Loucy (cell line): ENCODE measurements at regions not wholly inside any gene's neighbourhood (a gene's known extent, or its start where the extent isn't known, plus 50 kb on each side); places are given as distances from the start of the nearest gene placed in this dataset.

Source experiments
- H2AFZ ChIP-seq: fragments of 200-600 bp; sonication (generic); 2 replicates; pipeline ENCODE4 v1.6.0; 2016; ENCODE audit warnings: antibody characterized with exemption, mild to moderate bottlenecking, low read length, moderate library complexity
- H3F3A ChIP-seq: fragments of 200-600 bp; 2 replicates; pipeline ENCODE4 v1.6.0; 2016; ENCODE audit warnings: antibody characterized with exemption, low read depth, mild to moderate bottlenecking
- H3K27me3 ChIP-seq: fragments of 200-600 bp; sonication (generic); 2 replicates; pipeline ENCODE4 v1.6.1; 2014; ENCODE audit warnings: low read length, mild to moderate bottlenecking; ENCODE audit not compliant: insufficient read depth, poor library complexity, severe bottlenecking
- H3K36me3 ChIP-seq: fragments of 200-600 bp; sonication (generic); 2 replicates; pipeline ENCODE4 v1.6.1; 2016; ENCODE audit warnings: low read length; ENCODE audit not compliant: insufficient read depth
- H3K4me1 ChIP-seq: fragments of 200-600 bp; sonication (generic); 2 replicates; pipeline ENCODE4 v1.5.1; 2014; ENCODE audit warnings: low read length, mild to moderate bottlenecking; ENCODE audit not compliant: insufficient read depth, poor library complexity, severe bottlenecking
- H3K4me2 ChIP-seq: fragments of 200-600 bp; sonication (generic); 2 replicates; pipeline ENCODE4 v1.6.0; 2014; ENCODE audit warnings: antibody characterized with exemption, low read length, low read depth, mild to moderate bottlenecking; ENCODE audit not compliant: poor library complexity, severe bottlenecking
- H3K4me3 ChIP-seq: fragments of 200-600 bp; sonication (generic); 2 replicates; pipeline ENCODE4 v1.5.1; 2014; ENCODE audit warnings: low read length, mild to moderate bottlenecking, mixed read lengths; ENCODE audit not compliant: poor library complexity, severe bottlenecking
- H3K79me2 ChIP-seq: fragments of 200-600 bp; sonication (generic); 2 replicates; pipeline ENCODE4 v1.6.1; 2014; ENCODE audit warnings: low read length; ENCODE audit not compliant: insufficient read depth
- H3K9ac ChIP-seq: fragments of 200-600 bp; sonication (generic); 2 replicates; pipeline ENCODE4 v1.6.0; 2014; ENCODE audit warnings: mild to moderate bottlenecking, low read depth, low read length, moderate library complexity; ENCODE audit not compliant: poor library complexity, severe bottlenecking
- H3K9me2 ChIP-seq: fragments of 200-600 bp; sonication (generic); replicated peaks from 2 replicates; pipeline ENCODE4 v1.6.1; 2016; ENCODE audit warnings: low read depth, low read length, mixed read lengths
- H3K9me3 ChIP-seq: fragments of 200-600 bp; sonication (generic); 2 replicates; pipeline ENCODE4 v1.6.1; 2014; ENCODE audit warnings: mild to moderate bottlenecking, antibody characterized with exemption, low read length, low read depth; ENCODE audit not compliant: insufficient read depth
- H4K20me1 ChIP-seq: fragments of 200-600 bp; sonication (generic); 2 replicates; pipeline ENCODE4 v1.6.0; 2014; ENCODE audit warnings: antibody characterized with exemption, low read length, mild to moderate bottlenecking; ENCODE audit not compliant: insufficient read depth, poor library complexity, severe bottlenecking
- EZH2phosphoT487 ChIP-seq: fragments of 200-600 bp; IDR thresholded peaks from 2 replicates; pipeline ENCODE4 v1.6.1; 2018; ENCODE audit warnings: antibody characterized with exemption, mild to moderate bottlenecking, moderate library complexity, borderline replicate concordance
- TF ChIP-seq, protein P1 (sequence below): fragments of 200-600 bp; sonication (generic); conservative IDR thresholded peaks from 2 replicates; pipeline ENCODE4 v1.5.1; 2014; ENCODE audit warnings: mild to moderate bottlenecking, antibody characterized with exemption, low read length

DNA sequence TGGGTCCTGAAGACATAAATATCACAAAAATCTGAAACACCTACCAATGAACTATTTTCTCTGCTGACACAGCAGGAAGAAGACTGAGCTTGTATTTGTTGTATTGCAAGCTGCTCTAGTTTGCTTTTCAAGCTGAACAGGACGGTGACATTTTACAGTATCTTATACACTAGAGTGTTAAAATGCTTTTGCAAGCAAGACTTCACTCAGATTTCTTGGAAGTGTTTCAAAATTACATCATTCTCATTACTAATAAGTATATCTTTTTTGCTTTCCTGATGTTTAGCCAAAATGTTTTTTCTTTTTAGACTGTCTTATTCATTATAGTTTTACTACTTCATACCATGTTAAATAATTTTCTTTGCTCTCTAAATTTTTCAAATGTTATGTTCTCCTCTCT is 427.1 kb upstream of the CXADR start:
- H3K4me3 ChIP-seq = no peak overlapping the region
- no peak for TF ChIP-seq EZH2phosphoT487
- TF ChIP-seq, protein P1, sequence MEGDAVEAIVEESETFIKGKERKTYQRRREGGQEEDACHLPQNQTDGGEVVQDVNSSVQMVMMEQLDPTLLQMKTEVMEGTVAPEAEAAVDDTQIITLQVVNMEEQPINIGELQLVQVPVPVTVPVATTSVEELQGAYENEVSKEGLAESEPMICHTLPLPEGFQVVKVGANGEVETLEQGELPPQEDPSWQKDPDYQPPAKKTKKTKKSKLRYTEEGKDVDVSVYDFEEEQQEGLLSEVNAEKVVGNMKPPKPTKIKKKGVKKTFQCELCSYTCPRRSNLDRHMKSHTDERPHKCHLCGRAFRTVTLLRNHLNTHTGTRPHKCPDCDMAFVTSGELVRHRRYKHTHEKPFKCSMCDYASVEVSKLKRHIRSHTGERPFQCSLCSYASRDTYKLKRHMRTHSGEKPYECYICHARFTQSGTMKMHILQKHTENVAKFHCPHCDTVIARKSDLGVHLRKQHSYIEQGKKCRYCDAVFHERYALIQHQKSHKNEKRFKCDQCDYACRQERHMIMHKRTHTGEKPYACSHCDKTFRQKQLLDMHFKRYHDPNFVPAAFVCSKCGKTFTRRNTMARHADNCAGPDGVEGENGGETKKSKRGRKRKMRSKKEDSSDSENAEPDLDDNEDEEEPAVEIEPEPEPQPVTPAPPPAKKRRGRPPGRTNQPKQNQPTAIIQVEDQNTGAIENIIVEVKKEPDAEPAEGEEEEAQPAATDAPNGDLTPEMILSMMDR = no peak
- H3K4me1 ChIP-seq = no peaks in the 10 kb centered on the region
- no peaks in the 10 kb centered on the region for H3K9me2 ChIP-seq
- no peak overlapping the region for H2AFZ ChIP-seq
- no peaks in the 10 kb centered on the region for H3K36me3 ChIP-seq
- no peaks in the 10 kb centered on the region for H3K9me3 ChIP-seq
- no peak overlapping the region for H3K4me2 ChIP-seq
- H4K20me1 ChIP-seq = no peaks in the 10 kb centered on the region
- no peak overlapping the region for H3K9ac ChIP-seq
- no peaks in the 10 kb centered on the region for H3F3A ChIP-seq
- H3K27me3 ChIP-seq = no peaks in the 10 kb centered on the region
- no peaks in the 10 kb centered on the region for H3K79me2 ChIP-seq

- Histone ChIP-seq H3K4me3 (no peak overlapping the region), H3K9ac (no peak overlapping the region), H3K9me3 (no peaks in the 10 kb centered on the region), H3F3A (no peaks in the 10 kb centered on the region), H4K20me1 (no peaks in the 10 kb centered on the region), H3K79me2 (no peaks in the 10 kb centered on the region), H3K9me2 (no peaks in the 10 kb centered on the region), H3K27me3 (no peaks in the 10 kb centered on the region), H3K36me3 (no peaks in the 10 kb centered on the region), H3K4me1 (no peaks in the 10 kb centered on the region), H2AFZ (no peak overlapping the region), H3K4me2 (no peak overlapping the region)
- TF ChIP-seq, protein P1 = no peak
- TF ChIP-seq EZH2phosphoT487 = no peak
These were observed 424.3 kb upstream of the CXADR start for GRCh38 chr21:17088500-17088899.

DNA sequence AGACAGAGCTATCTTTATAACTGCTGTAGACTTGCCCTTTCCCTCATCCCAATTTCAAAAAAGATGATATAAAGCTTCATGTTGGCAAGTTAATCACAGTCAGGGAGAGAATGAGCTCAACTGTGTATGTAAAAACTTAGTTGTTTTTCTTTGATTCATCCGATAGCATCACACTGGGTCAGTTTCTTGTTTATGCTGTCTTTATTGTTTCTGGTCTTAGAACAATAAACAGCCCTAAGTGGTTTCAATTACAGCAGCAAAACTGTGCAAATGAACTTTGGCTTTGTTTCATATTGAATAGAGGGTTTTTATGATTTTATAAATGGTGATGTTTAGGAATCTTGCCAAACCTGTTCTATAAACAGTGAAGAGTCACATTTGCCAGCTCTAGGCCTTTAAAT is 423.8 kb upstream of the CXADR start:
- Histone ChIP-seq H3K9ac (no peak overlapping the region), H2AFZ (no peak overlapping the region), H3K4me2 (no peak overlapping the region), H3K36me3 (no peaks in the 10 kb centered on the region), H3F3A (no peaks in the 10 kb centered on the region), H4K20me1 (no peaks in the 10 kb centered on the region), H3K9me2 (no peaks in the 10 kb centered on the region), H3K9me3 (no peaks in the 10 kb centered on the region), H3K79me2 (no peaks in the 10 kb centered on the region), H3K4me1 (no peaks in the 10 kb centered on the region), H3K27me3 (no peaks in the 10 kb centered on the region), H3K4me3 (no peak overlapping the region)
- TF ChIP-seq, protein P1 = no peak
- no peak for TF ChIP-seq EZH2phosphoT487
